CD4-positive, alpha-beta T cell treated with Interleukin-12 subunit alpha and Interleukin-12 subunit beta, for 1 hour (primary cell): ENCODE measurements at regions not wholly inside any gene's neighbourhood (a gene's known extent, or its start where the extent isn't known, plus 50 kb on each side); places are given as distances from the start of the nearest gene placed in this dataset.

Experiments
- DNase-seq: peaks from one replicate; pipeline ENCODE4 v3.0.0-alpha.2; 2020

GRCh38 chr1:87439821-87440220, 111.1 kb downstream of the LMO4 start:
- DNase-seq: no peak

- peak; percentile 25 for DNase-seq
Observed at GRCh38 chr1:87449348-87449963, 120.8 kb downstream of the LMO4 start.

- DNase-seq: no peak
Observed at GRCh38 chr1:87450136-87450535, 121.5 kb downstream of the LMO4 start.

- DNase-seq: peak; percentile 38
Observed at GRCh38 chr1:87450615-87451209, 122.0 kb downstream of the LMO4 start.

- no peak for DNase-seq
Observed at GRCh38 chr1:87451229-87451920, 122.7 kb downstream of the LMO4 start.

- DNase-seq: no peak
Observed at GRCh38 chr1:87452648-87453047, 124.0 kb downstream of the LMO4 start.

- DNase-seq: no peak
Observed at GRCh38 chr1:87457408-87457807, 128.7 kb downstream of the LMO4 start.

GRCh38 chr1:87462894-87463293, 134.2 kb downstream of the LMO4 start:
- DNase-seq: no peak

GRCh38 chr1:87464022-87464490, 135.4 kb downstream of the LMO4 start:
- DNase-seq: no peak

GRCh38 chr1:87466621-87467020, 137.9 kb downstream of the LMO4 start:
- no peak for DNase-seq

GRCh38 chr1:87472716-87473115, 144.0 kb downstream of the LMO4 start:
- no peak for DNase-seq

- DNase-seq: no peak
Observed at GRCh38 chr1:87473203-87473661, 144.6 kb downstream of the LMO4 start.

GRCh38 chr1:87474098-87474497, 145.4 kb downstream of the LMO4 start:
- DNase-seq: no peak

GRCh38 chr1:87478231-87478630, 149.6 kb downstream of the LMO4 start:
- DNase-seq: no peak

- no peak for DNase-seq
Observed at GRCh38 chr1:87495147-87495546, 166.5 kb downstream of the LMO4 start.

- DNase-seq: no peak
Observed at GRCh38 chr1:87495870-87496269, 167.2 kb downstream of the LMO4 start.

- DNase-seq: no peak
Observed at GRCh38 chr1:87497380-87498203, 168.9 kb downstream of the LMO4 start.

GRCh38 chr1:87501738-87502137, 173.1 kb downstream of the LMO4 start:
- DNase-seq: no peak

GRCh38 chr1:87505391-87505983, 176.8 kb downstream of the LMO4 start:
- no peak for DNase-seq

GRCh38 chr1:87506147-87506546, 177.5 kb downstream of the LMO4 start:
- DNase-seq: no peak

- DNase-seq: no peak
Observed at GRCh38 chr1:87508247-87508787, 179.6 kb downstream of the LMO4 start.

GRCh38 chr1:87510540-87510939, 181.9 kb downstream of the LMO4 start:
- no peak for DNase-seq

- no peak for DNase-seq
Observed at GRCh38 chr1:87511449-87511848, 182.8 kb downstream of the LMO4 start.
